ENCODE measurements at regions not wholly inside any gene's neighbourhood (a gene's known extent, or its start where the extent isn't known, plus 50 kb on each side); places are given as distances from the start of the nearest gene placed in this dataset.
A peak's percentile ranks its signal among the peaks of the same experiment; 100 is the strongest.
"Not testable (repeated sequence)": the region's sequence is repeated elsewhere in the genome, so short reads cannot be mapped to it uniquely, and the experiment has no call there.

GRCh38 chr1:95297906-95298305 is 63.9 kb downstream of the RWDD3 start:
- not testable (repeated sequence) for DNase-seq (ENCODE audit: low spot score)

GRCh38 chr1:95301091-95301490 is 67.1 kb downstream of the RWDD3 start:
- TF ChIP-seq CTCF (IDR thresholded peaks at IDR 0.05; ENCODE audit: extremely low read depth, insufficient read depth, missing control alignments) = no peak
- in situ Hi-C loops (cut with MboI; ENCODE audit: low pct_unique_long_range_greater_than_20kb, low sequenced_read_pairs, unreplicated experiment) = no loop called here
- DNase-seq (ENCODE audit: low spot score) = no peak

More at GRCh38 chr1:95297906-95298305, 63.9 kb downstream of the RWDD3 start:
- in situ Hi-C loops (cut with MboI; ENCODE audit: low pct_unique_long_range_greater_than_20kb, low sequenced_read_pairs, unreplicated experiment) = not testable (repeated sequence)

GRCh38 chr1:95301614-95302013 is 67.6 kb downstream of the RWDD3 start:
- DNase-seq (ENCODE audit: low spot score) = no peak
- in situ Hi-C loops (cut with MboI; ENCODE audit: low pct_unique_long_range_greater_than_20kb, low sequenced_read_pairs, unreplicated experiment) = no loop called here
- TF ChIP-seq CTCF (IDR thresholded peaks at IDR 0.05; ENCODE audit: extremely low read depth, insufficient read depth, missing control alignments) = no peak

GRCh38 chr1:95304803-95305202 is 70.8 kb downstream of the RWDD3 start:
- no peak for TF ChIP-seq CTCF (IDR thresholded peaks at IDR 0.05; ENCODE audit: extremely low read depth, insufficient read depth, missing control alignments)
- DNase-seq (ENCODE audit: low spot score) = no peak
- in situ Hi-C loops (cut with MboI; ENCODE audit: low pct_unique_long_range_greater_than_20kb, low sequenced_read_pairs, unreplicated experiment) = no loop called here

GRCh38 chr1:95308276-95309030 is 74.4 kb downstream of the RWDD3 start:
- TF ChIP-seq CTCF (IDR thresholded peaks at IDR 0.05; ENCODE audit: extremely low read depth, insufficient read depth, missing control alignments) = no peak
- no peak for DNase-seq (ENCODE audit: low spot score)
- in situ Hi-C loops (cut with MboI; ENCODE audit: low pct_unique_long_range_greater_than_20kb, low sequenced_read_pairs, unreplicated experiment) = no loop called here

- in situ Hi-C loops (cut with MboI; ENCODE audit: low pct_unique_long_range_greater_than_20kb, low sequenced_read_pairs, unreplicated experiment) = no loop called here
- peak; percentile 22 for TF ChIP-seq CTCF (IDR thresholded peaks at IDR 0.05; ENCODE audit: extremely low read depth, insufficient read depth, missing control alignments)
- DNase-seq (ENCODE audit: low spot score) = no peak
These were observed 75.0 kb downstream of the RWDD3 start for GRCh38 chr1:95309031-95309471.

- in situ Hi-C loops (cut with MboI; ENCODE audit: low pct_unique_long_range_greater_than_20kb, low sequenced_read_pairs, unreplicated experiment) = no loop called here
- DNase-seq (ENCODE audit: low spot score) = no peak
- TF ChIP-seq CTCF (IDR thresholded peaks at IDR 0.05; ENCODE audit: extremely low read depth, insufficient read depth, missing control alignments) = no peak
These were observed 77.0 kb downstream of the RWDD3 start for GRCh38 chr1:95311014-95311413.
